IMR-90 (cell line): ENCODE measurements at regions not wholly inside any gene's neighbourhood (a gene's known extent, or its start where the extent isn't known, plus 50 kb on each side); places are given as distances from the start of the nearest gene placed in this dataset.

Source experiments
- ATAC-seq: fragments of 200-7000 bp; cut with Tn5 transposase; 2 replicates; pipeline ENCODE4 v1.9.1; 2020; ENCODE audit warnings: low read depth, mild to moderate bottlenecking, moderate library complexity
- BruUV-seq: library from RNA; stranded (reverse); fragments of 400-500 nt; replicated peaks from 2 replicates; lab custom pipeline; 2021; lab: Mats Ljungman, UMichigan
- CTCF ChIA-PET: fragments of 300-600 bp; formaldehyde crosslinking; extraction: SDS; loops from one replicate; lab custom pipeline; 2021; ENCODE audit warnings: antibody characterized with exemption; lab: Yijun Ruan, JAX
- POLR2A ChIA-PET: fragments of 300-600 bp; sonication (Branson Sonifier 250); formaldehyde crosslinking; loops from one replicate; lab custom pipeline; 2022; ENCODE audit warnings: antibody characterized with exemption; ENCODE audit not compliant: unreplicated experiment; lab: Charles Lee
- DNase-seq: peaks from one replicate; pipeline ENCODE4 v3.0.0; 2013
- H2AFZ ChIP-seq: replicated peaks from 2 replicates; pipeline ENCODE3; 2013; ENCODE audit warnings: low read length, mild to moderate bottlenecking; ENCODE audit not compliant: poor library complexity
- H2AK5ac ChIP-seq: 2 replicates; pipeline ENCODE4 v1.6.1; 2013; ENCODE audit warnings: low read depth, low read length, inconsistent platforms
- H2AK9ac ChIP-seq: replicated peaks from 2 replicates; pipeline ENCODE3; 2013; ENCODE audit warnings: mild to moderate bottlenecking, low read depth, low read length, moderate library complexity; ENCODE audit not compliant: poor library complexity
- H2BK120ac ChIP-seq: 2 replicates; pipeline ENCODE4 v1.6.1; 2013; ENCODE audit warnings: low read depth, low read length, inconsistent platforms
- H2BK15ac ChIP-seq: 3 replicates; pipeline ENCODE4 v1.6.1; 2013; ENCODE audit warnings: low read depth, low read length, inconsistent platforms
- H2BK20ac ChIP-seq: 2 replicates; pipeline ENCODE4 v1.6.1; 2013; ENCODE audit warnings: low read depth, mild to moderate bottlenecking, inconsistent platforms, low read length, moderate library complexity
- H2BK5ac ChIP-seq: 2 replicates; pipeline ENCODE4 v1.6.1; 2013; ENCODE audit warnings: mild to moderate bottlenecking, low read depth, low read length, inconsistent platforms; ENCODE audit not compliant: poor library complexity, severe bottlenecking
- H3K14ac ChIP-seq: replicated peaks from 2 replicates; pipeline ENCODE4 v1.6.1; 2013; ENCODE audit warnings: low read depth, low read length, inconsistent platforms
- H3K18ac ChIP-seq: 2 replicates; pipeline ENCODE4 v1.6.1; 2013; ENCODE audit warnings: low read depth, low read length, control low read depth
- H3K23ac ChIP-seq: 2 replicates; pipeline ENCODE4 v1.6.1; 2013; ENCODE audit warnings: low read depth, low read length, inconsistent platforms
- H3K27ac ChIP-seq: 2 replicates; pipeline ENCODE4 v1.5.1; 2013; ENCODE audit warnings: mild to moderate bottlenecking, control low read depth, low read length; ENCODE audit not compliant: insufficient read depth
- H3K27me3 ChIP-seq: 2 replicates; pipeline ENCODE4 v1.6.1; 2013; ENCODE audit warnings: low read length; ENCODE audit not compliant: control insufficient read depth, insufficient read depth
- H3K36me3 ChIP-seq: 2 replicates; pipeline ENCODE4 v1.6.1; 2013; ENCODE audit warnings: low read length, mixed read lengths; ENCODE audit not compliant: control insufficient read depth, insufficient read depth
- H3K4ac ChIP-seq: 2 replicates; pipeline ENCODE4 v1.6.1; 2013; ENCODE audit warnings: low read depth, low read length, inconsistent platforms
- H3K4me1 ChIP-seq: 2 replicates; pipeline ENCODE4 v1.6.1; 2013; ENCODE audit warnings: low read length, mixed read lengths; ENCODE audit not compliant: control insufficient read depth, insufficient read depth
- H3K4me2 ChIP-seq: 2 replicates; pipeline ENCODE4 v1.6.1; 2013; ENCODE audit warnings: low read depth, mild to moderate bottlenecking, control low read depth, low read length, moderate library complexity
- H3K4me3 ChIP-seq: 2 replicates; pipeline ENCODE4 v1.5.1; 2013; ENCODE audit warnings: low read depth, mild to moderate bottlenecking, control low read depth, low read length, moderate library complexity; ENCODE audit not compliant: insufficient read depth
- H3K56ac ChIP-seq: 2 replicates; pipeline ENCODE4 v1.6.1; 2013; ENCODE audit warnings: low read length, inconsistent platforms; ENCODE audit not compliant: insufficient read depth; ENCODE audit errors: extremely low read depth
- H3K79me1 ChIP-seq, 2 experiments: 2 replicates each; pipeline ENCODE4 v1.6.1; 2013; ENCODE audit warnings: low read length in 2 of 2, inconsistent platforms in 1 of 2, low read depth in 1 of 2
- H3K9ac ChIP-seq: 2 replicates; pipeline ENCODE4 v1.6.1; 2013; ENCODE audit warnings: low read depth, low read length, control low read depth
- H3K9me1 ChIP-seq: 2 replicates; pipeline ENCODE4 v1.6.1; 2013; ENCODE audit warnings: low read length, inconsistent platforms; ENCODE audit not compliant: insufficient read depth
- H3K9me3 ChIP-seq: 2 replicates; pipeline ENCODE4 v1.6.1; 2013; ENCODE audit warnings: low read length; ENCODE audit not compliant: control insufficient read depth, insufficient read depth
- H4K20me1 ChIP-seq: 2 replicates; pipeline ENCODE4 v1.6.1; 2013; ENCODE audit warnings: low read length, inconsistent platforms; ENCODE audit not compliant: insufficient read depth
- H4K5ac ChIP-seq: 2 replicates; pipeline ENCODE4 v1.6.1; 2013; ENCODE audit warnings: mild to moderate bottlenecking, low read depth, low read length, control low read depth
- H4K8ac ChIP-seq, 2 experiments: 2 replicates each; pipeline ENCODE4 v1.6.1; 2013; ENCODE audit warnings: low read depth in 2 of 2, low read length in 2 of 2, control low read depth in 1 of 2, inconsistent platforms in 1 of 2
- H4K91ac ChIP-seq: 2 replicates; pipeline ENCODE4 v1.6.1; 2013; ENCODE audit warnings: low read depth, low read length, inconsistent platforms; ENCODE audit not compliant: insufficient read depth
- BHLHE40 ChIP-seq: fragments of 150-350 bp; IDR thresholded peaks from 2 replicates; pipeline ENCODE4 v1.6.1; 2016; ENCODE audit warnings: mild to moderate bottlenecking, low read depth, low read length
- CEBPB ChIP-seq: IDR thresholded peaks from 2 replicates; pipeline ENCODE4 v1.6.1; 2012; ENCODE audit warnings: low read depth, low read length, improper control_type of control experiment
- CHD1 ChIP-seq: IDR thresholded peaks from 2 replicates; pipeline ENCODE4 v1.6.1; 2012; ENCODE audit warnings: low read depth, low read length, improper control_type of control experiment
- CTCF ChIP-seq: conservative IDR thresholded peaks from 2 replicates; pipeline ENCODE4 v1.5.1; 2012; ENCODE audit warnings: mild to moderate bottlenecking, low read depth, low read length, improper control_type of control experiment
- FOS ChIP-seq: fragments of 150-350 bp; IDR thresholded peaks from 2 replicates; pipeline ENCODE4 v1.6.1; 2016; ENCODE audit warnings: low read depth, low read length
- MAFK ChIP-seq: IDR thresholded peaks from 2 replicates; pipeline ENCODE4 v1.6.1; 2012; ENCODE audit warnings: low read depth, low read length, improper control_type of control experiment
- MAZ ChIP-seq: IDR thresholded peaks from 2 replicates; pipeline ENCODE4 v1.6.1; 2012; ENCODE audit warnings: low read depth, mild to moderate bottlenecking, low read length, improper control_type of control experiment, moderate library complexity, borderline replicate concordance
- MXI1 ChIP-seq: IDR thresholded peaks from 2 replicates; pipeline ENCODE4 v1.6.1; 2012; ENCODE audit warnings: low read depth, mild to moderate bottlenecking, low read length, moderate library complexity, borderline replicate concordance
- NFE2L2 ChIP-seq: fragments of 150-350 bp; IDR thresholded peaks from 2 replicates; pipeline ENCODE4 v1.6.1; 2016; ENCODE audit warnings: low read depth, mild to moderate bottlenecking, low read length
- POLR2A ChIP-seq: IDR thresholded peaks from 2 replicates; pipeline ENCODE4 v1.6.1; 2012; ENCODE audit warnings: mild to moderate bottlenecking, low read depth, low read length
- RAD21 ChIP-seq: IDR thresholded peaks from 2 replicates; pipeline ENCODE4 v1.6.1; 2012; ENCODE audit warnings: low read length, improper control_type of control experiment
- RCOR1 ChIP-seq: IDR thresholded peaks from 2 replicates; pipeline ENCODE4 v1.6.1; 2012; ENCODE audit warnings: mild to moderate bottlenecking, low read length, improper control_type of control experiment; ENCODE audit not compliant: insufficient replicate concordance
- RFX5 ChIP-seq: IDR thresholded peaks from 2 replicates; pipeline ENCODE4 v1.8.0; 2012; ENCODE audit warnings: low read depth, mild to moderate bottlenecking, low read length, moderate library complexity
- SMC3 ChIP-seq: fragments of 150-350 bp; IDR thresholded peaks from 2 replicates; pipeline ENCODE4 v1.6.1; 2016; ENCODE audit warnings: low read depth, mild to moderate bottlenecking, antibody characterized with exemption, low read length, moderate library complexity
- WGBS, 2 experiments: methylation state at CpG; one replicate each; pipeline versions ENCODE4 v1.1.5 to v1.1.7; 2013; ENCODE audit warnings: missing lambda C conversion rate in 2 of 2; ENCODE audit not compliant: insufficient read length in 1 of 2; ENCODE audit errors: extremely low coverage in 2 of 2; 5-methylcytosine and 5-hydroxymethylcytosine counted together
- dilution Hi-C: fragments of 300-500 bp; cut with HindIII; formaldehyde crosslinking; loops from one replicate; pipeline ENCODE4 v1.14.3; 2018; ENCODE audit warnings: low sequenced_read_pairs; ENCODE audit not compliant: unreplicated experiment
- in situ Hi-C: fragments of 300-500 bp; cut with MboI; formaldehyde crosslinking; loops from 3 replicates; pipeline ENCODE4 v1.14.3; 2019; ENCODE audit warnings: low sequenced_read_pairs, inconsistent platforms, mixed read lengths
- intact Hi-C: fragments of 100-400 bp; cut with micrococcal nuclease; formaldehyde crosslinking; loops from 2 replicates; pipeline ENCODE4 v1.10.0; 2022
- TF ChIP-seq, protein P1 (sequence below): fragments of 150-350 bp; IDR thresholded peaks from 2 replicates; pipeline ENCODE4 v1.6.1; 2017; ENCODE audit warnings: mild to moderate bottlenecking, antibody characterized with exemption, low read length, low read depth
- TF ChIP-seq, protein P2 (sequence below): fragments of 150-350 bp; IDR thresholded peaks from 2 replicates; pipeline ENCODE4 v1.6.1; 2016; ENCODE audit warnings: low read depth, mild to moderate bottlenecking, low read length, moderate library complexity, borderline replicate concordance

GRCh38 chr20:6426287-6426891, 303.6 kb upstream of the FERMT1 start:
- POLR2A ChIA-PET: no interaction called here
- Histone ChIP-seq H2AFZ (no peak overlapping the region), H2AK5ac (no peak overlapping the region), H3K4me2 (no peak overlapping the region), H3K9ac (no peak overlapping the region), H2AK9ac (no peak overlapping the region), H4K91ac (no peak overlapping the region; the same call in 1 of the 2 replicates), H4K5ac (no peak overlapping the region), H4K8ac (no peak overlapping the region), H3K9me1 (no peaks in the 10 kb centered on the region), H3K4me3 (no peak overlapping the region), H3K79me1 (no peaks in the 10 kb centered on the region), H3K4me1 (no peaks in the 10 kb centered on the region), H3K23ac (no peak overlapping the region), H3K36me3 (no peaks in the 10 kb centered on the region), H2BK120ac (no peak overlapping the region), H3K4ac (no peak overlapping the region), H2BK5ac (no peak overlapping the region), H2BK15ac (no peak overlapping the region), H3K9me3 (no peaks in the 10 kb centered on the region), H3K14ac (no peak overlapping the region), H3K56ac (no peak overlapping the region), H4K20me1 (no peaks in the 10 kb centered on the region), H3K18ac (no peak overlapping the region), H3K27me3 (no peaks in the 10 kb centered on the region), H2BK20ac (no peak overlapping the region), H3K27ac (no peak overlapping the region)
- in situ Hi-C loops (no loop called here), intact Hi-C loops (no loop called here), dilution Hi-C loops (no loop called here)
- CTCF ChIA-PET: no interaction called here
- ATAC-seq (no peak), DNase-seq (no peak)
- WGBS, 2 experiments: no CpG with 5 or more reads among the region's 1 CpG
- no TSS peak for BruUV-seq
- TF ChIP-seq CEBPB (no peak), CHD1 (no peak), NFE2L2 (no peak), POLR2A (no peak), CTCF (no peak), RAD21 (no peak), SMC3 (no peak), FOS (no peak), MXI1 (no peak), MAZ (no peak), BHLHE40 (no peak), RFX5 (no peak), MAFK (no peak), RCOR1 (no peak)
- TF ChIP-seq, protein P1, sequence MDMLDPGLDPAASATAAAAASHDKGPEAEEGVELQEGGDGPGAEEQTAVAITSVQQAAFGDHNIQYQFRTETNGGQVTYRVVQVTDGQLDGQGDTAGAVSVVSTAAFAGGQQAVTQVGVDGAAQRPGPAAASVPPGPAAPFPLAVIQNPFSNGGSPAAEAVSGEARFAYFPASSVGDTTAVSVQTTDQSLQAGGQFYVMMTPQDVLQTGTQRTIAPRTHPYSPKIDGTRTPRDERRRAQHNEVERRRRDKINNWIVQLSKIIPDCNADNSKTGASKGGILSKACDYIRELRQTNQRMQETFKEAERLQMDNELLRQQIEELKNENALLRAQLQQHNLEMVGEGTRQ: no peak
- TF ChIP-seq, protein P2, sequence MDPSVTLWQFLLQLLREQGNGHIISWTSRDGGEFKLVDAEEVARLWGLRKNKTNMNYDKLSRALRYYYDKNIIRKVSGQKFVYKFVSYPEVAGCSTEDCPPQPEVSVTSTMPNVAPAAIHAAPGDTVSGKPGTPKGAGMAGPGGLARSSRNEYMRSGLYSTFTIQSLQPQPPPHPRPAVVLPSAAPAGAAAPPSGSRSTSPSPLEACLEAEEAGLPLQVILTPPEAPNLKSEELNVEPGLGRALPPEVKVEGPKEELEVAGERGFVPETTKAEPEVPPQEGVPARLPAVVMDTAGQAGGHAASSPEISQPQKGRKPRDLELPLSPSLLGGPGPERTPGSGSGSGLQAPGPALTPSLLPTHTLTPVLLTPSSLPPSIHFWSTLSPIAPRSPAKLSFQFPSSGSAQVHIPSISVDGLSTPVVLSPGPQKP: no peak
